A673 (cell line): ENCODE measurements at regions not wholly inside any gene's neighbourhood (a gene's known extent, or its start where the extent isn't known, plus 50 kb on each side); places are given as distances from the start of the nearest gene placed in this dataset.

Experiments
- CTCF ChIP-seq: fragments of 300-800, 200-600 bp; sonication (generic); conservative IDR thresholded peaks from 2 replicates; pipeline ENCODE4 v1.5.1; 2017; ENCODE audit warnings: low read depth, mild to moderate bottlenecking, antibody characterized with exemption, low read length, moderate library complexity, mixed read lengths
- EZH2 ChIP-seq: fragments of 200-600 bp; sonication (generic); IDR thresholded peaks from 2 replicates; pipeline ENCODE4 v1.6.1; 2017; ENCODE audit warnings: borderline replicate concordance, low read depth, mild to moderate bottlenecking, mixed read lengths, antibody characterized with exemption, low read length; ENCODE audit not compliant: poor library complexity, severe bottlenecking

GRCh38 chr17:65312718-65313377 is 175.7 kb downstream of the RGS9 start:
- TF ChIP-seq CTCF (no peak), EZH2 (no peak)
